CD4-positive, alpha-beta T cell treated with Interleukin-17A for 1 hour (primary cell): ENCODE measurements at regions not wholly inside any gene's neighbourhood (a gene's known extent, or its start where the extent isn't known, plus 50 kb on each side); places are given as distances from the start of the nearest gene placed in this dataset.

Experiments used
- DNase-seq: peaks from one replicate; pipeline ENCODE4 v3.0.0-alpha.2; 2020

DNA sequence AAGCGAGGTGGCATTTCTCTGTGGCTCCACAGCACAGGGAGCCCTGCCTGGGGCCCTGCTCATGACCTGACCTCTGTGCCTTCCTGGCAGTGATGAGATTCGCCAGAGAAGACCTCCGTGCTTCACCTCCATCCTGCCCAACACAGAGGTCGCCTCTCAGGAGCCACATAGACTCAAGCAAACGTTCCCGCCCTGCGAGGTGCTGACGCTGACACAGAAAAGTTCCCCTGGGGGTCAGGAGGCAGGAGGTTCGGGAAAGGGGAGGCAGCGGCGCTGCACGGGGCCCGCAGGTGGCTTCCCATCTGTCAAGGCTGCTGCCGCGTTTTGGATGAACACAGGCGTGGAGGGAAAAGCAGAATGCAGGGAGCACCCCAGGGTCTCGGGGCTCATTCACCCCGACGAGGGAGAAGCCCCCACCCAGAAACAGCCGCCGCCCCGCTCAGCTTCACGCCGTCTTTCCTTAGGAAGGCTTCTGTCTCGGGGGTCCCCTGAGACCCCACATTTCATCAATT lies 579.6 kb upstream of the SALL3 start:
- no peak for DNase-seq

DNA sequence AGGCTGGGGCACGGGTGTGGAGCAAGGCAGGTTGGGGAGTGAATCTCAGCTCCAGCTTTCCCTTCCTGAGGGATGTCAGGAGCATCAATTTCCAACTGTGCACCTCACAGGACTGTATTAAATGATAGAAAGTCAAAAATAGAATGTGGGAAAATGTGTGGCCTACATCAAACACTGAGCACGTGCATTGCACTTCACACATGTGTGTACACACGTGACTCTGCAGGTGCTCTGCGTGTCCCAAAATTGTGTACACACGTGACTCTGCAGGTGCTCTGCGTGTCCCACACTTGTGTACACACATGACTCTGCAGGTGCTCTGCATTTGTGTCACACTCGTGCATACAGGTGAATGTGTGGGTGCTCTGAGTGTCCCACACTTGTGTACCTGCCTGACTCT lies 577.2 kb upstream of the SALL3 start:
- no peak for DNase-seq

DNA sequence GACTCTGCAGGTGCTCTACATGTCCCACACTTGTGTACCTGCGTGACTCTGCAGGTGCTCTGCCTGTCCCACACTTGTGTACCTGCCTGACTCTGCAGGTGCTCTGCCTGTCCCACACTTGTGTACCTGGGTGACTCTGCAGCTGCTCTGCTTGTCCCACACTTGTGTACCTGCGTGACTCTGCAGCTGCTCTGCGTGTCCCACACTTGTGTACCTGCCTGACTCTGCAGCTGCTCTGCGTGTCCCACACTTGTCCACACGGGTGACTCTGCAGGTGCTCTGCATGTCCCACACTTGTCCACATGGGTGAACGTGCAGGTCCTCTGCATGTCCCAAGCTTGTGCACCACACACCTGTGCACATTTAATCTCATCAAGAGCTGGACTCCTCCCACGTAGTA lies 576.7 kb upstream of the SALL3 start:
- DNase-seq = no peak

DNA sequence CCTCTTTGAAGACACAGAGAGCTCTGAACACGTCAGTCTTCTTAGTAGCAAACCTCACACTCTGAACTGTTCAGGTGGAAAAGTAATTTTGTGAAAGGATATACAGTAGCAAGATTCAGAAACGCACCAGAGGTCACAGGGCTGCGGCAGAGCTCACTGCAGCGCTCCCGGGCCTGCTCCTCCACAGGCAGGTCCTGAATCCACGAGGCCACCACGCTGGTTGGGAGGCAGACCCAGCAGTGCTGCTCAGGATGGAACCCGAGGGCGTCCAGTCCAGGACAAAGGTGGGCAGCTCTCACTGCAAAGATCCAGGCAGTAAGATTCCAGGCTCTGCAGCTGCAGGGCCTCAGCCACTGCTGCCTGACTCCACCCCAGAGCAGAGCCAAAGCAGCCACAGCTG lies 576.2 kb upstream of the SALL3 start:
- DNase-seq = no peak

DNA sequence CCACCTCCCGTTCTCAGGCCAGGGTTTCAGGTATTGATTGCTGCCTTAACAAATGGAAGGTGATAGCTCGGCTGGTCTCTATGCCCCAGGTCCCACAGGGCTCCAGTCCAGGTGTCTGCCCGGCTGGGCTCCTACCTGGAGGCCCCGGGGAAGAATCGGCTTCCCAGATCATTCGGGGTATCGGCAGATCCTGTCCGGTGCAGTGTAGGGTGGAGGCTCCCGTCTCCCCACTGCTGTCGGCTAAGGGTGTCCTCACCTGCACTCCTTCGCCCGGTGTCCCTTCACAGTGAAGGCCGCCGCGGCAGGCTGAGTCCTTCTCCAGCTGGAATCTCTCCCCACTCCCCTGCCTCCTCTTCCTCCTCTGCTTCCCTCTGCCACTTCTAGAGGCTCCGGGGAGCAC lies 573.9 kb upstream of the SALL3 start:
- DNase-seq = no peak

DNA sequence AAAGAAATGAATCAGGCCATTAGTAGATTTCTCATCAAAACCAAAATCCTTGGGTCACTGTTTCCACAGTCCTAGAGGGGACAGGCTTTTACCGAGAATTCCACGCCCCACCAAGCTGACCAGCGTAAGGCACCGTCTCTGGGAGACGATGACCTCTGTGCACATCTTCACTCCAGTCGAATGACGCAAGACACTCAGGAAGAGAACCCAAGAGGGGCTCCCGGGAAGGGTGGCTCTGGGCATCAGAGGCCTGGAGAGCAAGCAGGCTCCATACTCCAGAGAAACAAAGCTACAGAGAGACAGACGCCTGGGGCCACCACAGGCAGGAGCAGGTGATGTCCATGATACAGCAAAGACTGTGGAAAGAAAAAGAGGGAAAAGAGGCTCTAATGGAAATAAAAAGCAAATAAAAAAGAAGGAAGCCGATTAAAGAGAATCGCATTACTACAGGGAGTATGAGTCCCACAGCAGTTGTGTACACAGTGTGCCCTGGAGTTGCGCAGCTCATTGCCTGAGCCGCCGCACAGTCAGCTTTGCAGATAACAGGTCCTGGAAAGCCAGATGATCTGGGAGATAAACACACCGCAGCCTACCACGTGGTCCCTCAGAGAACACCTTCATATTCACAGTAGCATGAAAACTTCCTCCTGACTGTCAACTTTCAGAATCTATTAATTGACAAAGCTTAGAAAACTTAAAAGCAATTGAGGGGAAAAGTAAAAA lies 572.7 kb upstream of the SALL3 start:
- no peak for DNase-seq

DNA sequence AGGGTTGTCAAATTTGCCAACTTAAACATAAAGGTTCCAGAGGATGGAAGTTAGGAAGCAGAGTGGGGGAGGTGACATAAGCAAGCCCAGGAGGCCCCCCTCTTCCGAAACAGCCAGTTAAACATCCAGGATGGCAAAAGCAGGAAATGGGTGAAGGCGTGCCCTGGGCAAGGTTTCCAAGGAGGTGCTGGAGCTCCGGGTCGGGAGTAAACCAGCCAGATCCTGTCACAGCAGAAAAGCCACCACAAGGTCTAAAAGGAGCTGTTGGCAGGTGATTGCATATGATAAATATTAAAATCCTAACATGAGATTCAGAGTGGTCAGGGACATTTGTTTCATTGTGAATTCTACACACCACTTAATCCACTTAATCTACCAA lies 572.2 kb upstream of the SALL3 start:
- DNase-seq = no peak

DNA sequence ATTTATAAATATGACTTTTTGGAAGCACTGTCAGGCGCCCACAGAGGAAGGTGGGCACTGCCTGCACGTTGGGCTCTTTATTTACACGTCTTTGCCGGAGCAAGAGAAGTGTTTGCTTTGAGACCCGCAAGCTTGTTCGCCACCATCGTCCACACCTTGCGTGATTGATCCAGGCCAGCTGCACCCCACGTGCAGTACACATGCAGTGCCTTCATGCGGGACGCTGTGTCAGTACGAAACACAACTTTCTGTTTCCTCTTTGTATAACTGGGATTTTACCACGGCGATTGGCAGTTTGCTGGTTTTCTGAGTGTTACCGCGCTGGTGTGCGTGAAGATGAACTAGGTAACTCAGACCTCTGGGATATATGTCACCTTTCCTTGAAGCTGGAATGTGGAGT lies 571.0 kb upstream of the SALL3 start:
- DNase-seq = no peak

DNA sequence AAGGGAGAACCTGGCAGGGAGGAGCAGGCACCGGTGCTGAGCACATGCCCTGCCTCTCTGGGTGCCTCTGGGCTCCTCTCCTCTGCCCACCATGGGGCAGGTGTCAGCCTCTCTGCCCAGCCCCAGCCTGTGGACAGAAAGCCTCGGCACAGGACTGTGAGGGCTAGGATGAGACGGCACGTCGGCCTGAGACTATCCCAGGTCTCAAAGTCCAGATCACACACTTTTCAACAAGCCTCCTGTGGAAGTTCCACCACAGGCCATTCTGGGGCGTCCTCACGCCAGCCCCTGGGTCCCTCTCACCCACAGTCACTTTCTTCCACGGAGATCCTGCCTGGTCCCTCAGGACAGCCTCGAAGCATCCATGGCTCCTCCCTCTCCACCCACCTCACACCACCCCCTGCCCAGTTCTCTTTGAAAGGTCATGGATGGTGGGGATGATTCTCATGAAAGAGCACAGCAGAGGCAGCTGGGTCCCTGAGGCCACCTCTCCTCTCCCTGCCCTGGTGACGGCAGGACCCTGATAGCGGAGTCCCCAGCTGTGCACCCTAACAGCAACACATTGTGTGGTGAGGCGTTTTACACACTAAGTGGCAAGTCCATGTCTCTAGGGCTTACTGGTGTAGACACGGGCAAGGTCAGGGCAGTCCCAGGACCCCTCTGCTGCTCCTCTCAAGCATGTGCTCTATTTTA lies 569.4 kb upstream of the SALL3 start:
- DNase-seq = no peak

DNA sequence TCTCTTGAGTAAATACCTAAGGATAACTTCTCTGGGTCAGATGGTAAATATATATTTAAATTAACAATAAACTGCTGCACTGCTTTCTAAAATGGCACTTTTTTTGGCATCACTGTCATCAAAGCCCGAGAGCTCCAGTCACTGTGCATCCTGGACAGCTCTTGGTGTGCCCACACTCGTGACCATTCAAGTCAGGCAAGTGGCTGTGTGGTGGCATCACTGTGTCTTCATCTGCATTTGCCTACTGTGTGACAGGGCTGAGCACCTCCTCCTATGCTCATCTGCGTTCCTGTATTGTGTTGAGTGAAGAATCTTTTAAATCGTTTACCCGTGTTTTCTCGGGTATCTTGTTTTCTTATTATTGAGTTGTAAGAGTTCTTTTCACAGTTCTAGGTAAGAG lies 568.1 kb upstream of the SALL3 start:
- no peak for DNase-seq

DNA sequence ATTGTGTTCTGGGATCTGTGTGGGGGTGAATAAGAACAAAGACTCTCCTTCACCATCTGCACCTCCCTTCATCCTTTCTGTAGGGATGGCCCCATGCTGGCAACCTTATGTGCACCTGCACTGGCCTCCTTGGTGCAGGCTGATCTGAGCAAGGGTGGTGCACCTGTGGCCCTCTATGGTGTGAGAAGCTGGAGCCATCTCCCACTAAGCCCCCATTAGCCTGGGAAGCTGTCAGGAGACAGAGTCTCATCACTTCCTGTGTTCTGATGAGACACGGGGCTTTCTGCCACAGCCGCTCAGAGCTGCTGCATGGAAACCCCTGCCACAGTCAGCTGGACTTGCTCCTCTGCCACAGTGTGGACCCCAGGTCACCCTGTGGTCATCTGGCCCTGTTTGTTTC lies 565.3 kb upstream of the SALL3 start:
- no peak for DNase-seq

DNA sequence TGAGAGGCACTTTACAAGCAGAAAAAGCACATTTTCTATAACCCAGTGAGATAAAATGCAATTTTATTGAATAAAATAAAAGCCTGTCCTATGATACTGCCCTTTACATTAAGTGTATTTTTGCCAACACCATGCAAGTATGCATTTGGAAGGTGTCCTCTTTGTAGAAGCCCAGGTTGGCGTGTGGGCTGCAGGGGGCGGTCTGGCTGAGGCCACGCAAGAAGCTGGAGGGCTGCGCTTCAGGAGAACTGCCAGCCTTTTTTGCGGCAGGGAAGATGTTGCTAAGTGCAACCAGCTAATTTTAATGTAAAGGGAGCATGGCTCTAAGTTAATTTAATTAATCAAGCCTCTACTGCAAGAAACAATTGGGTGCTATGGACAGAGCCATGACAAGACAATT lies 562.8 kb upstream of the SALL3 start:
- DNase-seq = no peak

DNA sequence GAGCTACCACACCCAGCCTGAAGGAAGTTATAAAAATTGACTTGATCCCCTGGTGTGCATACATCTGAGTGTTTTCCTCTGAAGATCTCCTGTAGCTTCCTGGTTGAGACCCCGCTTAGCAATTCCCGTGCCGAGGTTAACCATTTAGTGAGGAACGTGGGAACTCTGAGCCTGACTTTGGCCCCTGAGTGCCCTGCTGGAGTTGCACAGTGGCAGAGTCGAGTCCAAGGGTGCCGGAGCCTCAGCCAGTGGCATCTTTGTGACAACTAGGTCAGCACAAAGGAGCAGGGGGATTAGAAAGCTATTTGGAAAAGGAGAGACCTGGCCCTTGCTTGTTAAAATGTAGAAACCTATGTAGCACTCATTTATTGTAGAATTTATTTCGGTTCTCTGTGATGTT lies 561.2 kb upstream of the SALL3 start:
- DNase-seq = no peak

DNA sequence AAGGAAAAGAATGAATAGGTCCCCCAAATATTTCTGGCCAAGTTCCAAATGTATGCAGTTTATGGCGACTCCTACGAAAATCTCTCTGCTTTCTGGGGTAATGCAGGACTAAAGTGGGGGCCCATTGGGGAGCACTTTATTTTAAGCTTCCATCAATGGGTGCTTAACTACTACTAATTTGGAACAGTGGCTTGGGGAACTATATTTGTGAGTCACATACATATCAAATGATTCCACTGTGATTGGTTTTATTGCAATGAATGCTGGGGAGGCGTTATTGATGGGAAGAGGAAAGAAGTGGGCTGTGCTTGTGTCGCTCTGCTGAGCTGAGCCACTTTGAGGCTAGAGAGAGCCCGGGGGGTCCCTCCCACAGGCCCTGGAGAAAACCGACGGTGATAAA lies 560.4 kb upstream of the SALL3 start:
- DNase-seq = no peak

DNA sequence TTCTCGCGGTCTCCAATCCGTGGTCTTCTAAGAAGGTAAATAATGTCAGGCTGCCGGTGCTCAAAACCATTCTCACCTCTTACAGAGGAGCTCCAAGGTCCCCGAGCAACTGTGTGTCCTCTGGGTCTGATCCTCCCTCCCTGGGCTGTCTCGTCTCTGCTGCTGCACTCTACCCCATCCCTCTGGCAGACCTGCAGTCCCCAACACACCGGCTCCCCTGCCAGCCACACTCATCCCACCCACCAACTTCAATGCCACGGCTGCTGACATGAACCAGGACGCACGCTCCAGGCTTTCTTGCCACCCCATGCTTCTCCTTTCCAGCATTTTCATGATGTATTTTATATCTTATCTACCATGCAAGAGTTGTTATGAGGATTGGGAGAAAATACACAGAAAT lies 559.5 kb upstream of the SALL3 start:
- no peak for DNase-seq

DNA sequence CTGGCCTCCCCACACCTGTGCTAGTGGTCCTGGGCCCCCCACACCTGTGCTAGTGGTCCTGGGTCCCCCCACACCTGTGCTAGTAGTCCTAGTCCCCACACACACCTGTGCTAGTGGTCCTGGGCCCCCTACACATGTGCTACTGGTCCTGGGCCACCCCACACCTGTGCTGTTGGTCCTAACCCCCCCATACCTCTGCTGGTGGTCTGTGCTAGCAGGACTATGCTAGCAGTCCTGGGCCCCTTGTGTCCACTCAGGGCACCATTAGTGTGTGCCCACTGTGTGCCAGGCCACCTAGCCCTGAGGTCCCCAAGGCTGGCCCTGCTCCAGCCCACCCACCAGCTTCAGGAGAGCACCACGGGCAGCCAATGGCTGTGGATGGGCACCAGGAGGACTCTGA lies 558.2 kb upstream of the SALL3 start:
- DNase-seq = no peak

DNA sequence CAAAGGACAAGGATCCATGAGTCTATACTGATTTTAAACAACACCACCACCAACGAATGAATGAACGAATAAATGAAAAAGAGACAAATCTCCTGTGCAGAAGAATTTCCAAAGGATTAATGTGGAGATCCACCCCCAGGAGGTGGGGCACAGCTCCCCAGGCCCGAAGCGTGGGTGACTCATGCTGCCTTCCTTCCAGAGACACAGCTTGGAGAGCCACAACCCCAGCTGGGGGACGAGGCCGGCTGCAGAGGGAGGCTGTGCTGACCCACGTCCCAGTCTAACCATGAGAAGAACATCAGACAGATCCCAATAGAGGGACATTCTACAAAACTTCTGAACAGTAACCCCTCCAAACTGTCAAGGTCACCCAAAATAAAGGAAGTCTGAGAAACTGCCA lies 557.3 kb upstream of the SALL3 start:
- no peak for DNase-seq

DNA sequence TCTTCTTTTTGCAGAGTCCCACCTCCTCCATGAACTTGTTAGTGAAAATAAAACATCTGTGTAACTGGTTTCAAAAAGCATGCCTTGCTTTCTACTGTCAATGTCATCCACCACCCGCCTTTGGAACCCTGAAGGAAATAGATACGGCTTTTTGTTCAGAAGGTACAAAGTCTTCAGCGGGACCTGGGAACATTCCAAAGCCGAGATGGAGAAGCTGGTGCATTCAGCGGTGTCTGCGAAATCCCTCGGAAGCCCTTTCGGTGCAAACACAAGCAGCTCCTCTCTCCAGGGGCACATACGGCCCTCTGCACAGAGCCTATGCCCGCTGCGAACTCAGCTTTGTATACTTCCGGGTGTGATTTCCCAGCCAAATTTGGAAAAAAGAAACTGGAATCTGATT lies 555.8 kb upstream of the SALL3 start:
- DNase-seq = no peak

DNA sequence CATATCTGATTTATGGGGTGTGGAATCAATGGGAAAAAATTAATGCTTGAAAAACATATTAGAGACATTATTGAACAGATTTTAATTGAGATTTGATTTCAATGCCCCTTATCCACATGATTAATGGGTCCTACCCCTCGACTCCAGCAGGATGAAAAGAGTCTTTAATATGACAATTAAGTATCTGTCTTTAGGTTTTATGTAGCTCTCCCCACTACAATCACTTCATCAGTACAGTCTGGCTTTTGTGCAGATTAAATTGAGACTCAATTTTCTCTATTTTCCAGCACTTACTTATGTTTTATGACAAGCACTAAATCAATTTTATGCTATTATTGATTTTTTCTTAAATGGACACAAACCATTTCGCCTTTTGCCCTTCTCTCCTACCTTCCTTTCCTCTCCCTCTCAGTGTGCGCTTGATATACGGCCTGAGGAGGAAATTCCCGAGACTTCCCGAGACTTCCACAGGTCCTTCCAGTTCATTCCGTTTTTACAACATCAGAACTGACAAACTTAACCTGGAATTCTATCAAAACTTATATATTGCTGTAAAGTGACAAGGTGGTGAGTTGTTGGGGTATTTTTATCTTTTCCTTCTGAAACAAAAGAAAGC lies 555.1 kb upstream of the SALL3 start:
- no peak for DNase-seq

DNA sequence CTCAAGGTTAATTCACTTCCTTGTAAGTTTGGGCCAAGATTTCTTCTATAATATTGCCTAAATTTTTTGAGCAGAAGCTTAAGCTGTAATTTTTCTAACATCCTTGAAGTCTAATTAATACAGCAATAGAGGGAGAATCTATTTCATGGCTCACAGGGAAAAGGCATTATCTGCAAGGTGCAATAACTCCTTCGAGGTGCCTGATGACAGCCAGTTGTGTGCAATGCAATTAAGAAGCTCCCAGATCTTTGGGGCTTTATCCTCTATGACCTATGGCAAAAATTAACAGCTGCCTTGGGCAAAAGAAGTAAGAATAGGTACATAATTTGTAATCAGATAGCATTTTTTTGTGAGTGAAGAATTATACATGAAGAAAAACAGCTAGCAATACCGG lies 554.6 kb upstream of the SALL3 start:
- no peak for DNase-seq

DNA sequence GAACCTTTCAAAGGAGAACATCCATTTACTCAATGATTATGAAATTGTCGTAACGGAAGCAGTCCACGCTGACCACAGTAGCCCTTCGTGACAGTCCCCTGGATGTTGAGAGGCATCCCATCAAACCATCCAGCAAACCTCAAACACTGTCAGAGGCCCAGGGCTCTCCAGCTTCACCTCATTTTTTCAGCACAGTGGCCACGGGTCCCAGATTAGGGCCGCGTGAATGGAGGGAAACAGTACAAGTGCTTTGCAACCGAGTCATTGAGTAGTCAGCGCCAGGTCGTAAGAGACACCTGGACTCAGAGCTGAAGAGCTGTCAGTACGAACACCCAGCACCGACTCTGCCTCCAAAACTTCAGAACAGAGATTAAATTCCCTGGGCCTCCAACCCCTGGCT lies 552.5 kb upstream of the SALL3 start:
- no peak for DNase-seq

DNA sequence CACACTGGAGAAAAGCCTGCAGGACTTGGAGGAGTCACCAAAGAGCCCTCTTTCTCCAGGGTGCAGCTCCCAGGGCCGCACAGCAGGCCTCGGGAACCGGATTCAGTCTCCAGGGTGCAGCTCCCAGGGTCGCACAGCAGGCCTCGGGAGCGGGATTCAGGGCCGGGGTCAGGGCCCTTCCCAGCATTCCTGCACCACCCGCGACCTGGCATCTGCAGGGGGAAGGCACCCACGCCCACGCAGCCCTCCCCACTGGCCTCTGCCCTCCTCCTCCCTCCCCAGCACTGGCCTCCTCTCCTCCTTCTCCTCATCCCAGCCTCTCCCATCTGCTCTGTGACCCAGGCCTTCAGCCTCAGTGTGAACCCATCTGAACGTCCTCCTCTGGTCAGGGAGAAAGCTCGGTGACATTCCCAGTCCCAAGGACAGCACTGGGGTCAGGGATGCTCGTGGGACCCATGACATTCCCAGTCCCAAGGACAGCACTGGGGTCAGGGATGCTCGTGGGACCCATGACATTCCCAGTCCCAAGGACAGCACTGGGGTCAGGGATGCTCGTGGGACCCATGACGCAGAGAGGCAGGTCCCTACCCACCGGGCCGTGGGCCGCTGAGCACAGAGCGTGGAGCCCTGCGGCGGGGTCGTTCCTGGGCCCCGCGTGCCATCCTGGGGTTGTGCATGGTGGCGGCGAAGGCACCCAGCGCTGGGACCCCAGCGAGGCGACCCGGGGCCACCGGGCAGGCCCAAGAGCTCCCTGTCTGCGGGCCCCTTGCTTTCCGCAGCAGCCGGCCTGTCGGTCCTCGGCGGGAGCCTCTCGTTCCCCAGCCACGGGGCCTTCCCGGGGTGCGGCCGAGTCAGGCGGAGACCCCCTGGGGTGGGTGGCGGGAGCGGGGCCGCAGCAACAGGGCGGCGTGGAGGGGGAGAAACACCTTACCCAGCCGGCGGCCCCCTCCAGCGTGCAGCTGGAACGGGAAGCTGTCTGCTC lies 550.2 kb upstream of the SALL3 start:
- DNase-seq = no peak

DNA sequence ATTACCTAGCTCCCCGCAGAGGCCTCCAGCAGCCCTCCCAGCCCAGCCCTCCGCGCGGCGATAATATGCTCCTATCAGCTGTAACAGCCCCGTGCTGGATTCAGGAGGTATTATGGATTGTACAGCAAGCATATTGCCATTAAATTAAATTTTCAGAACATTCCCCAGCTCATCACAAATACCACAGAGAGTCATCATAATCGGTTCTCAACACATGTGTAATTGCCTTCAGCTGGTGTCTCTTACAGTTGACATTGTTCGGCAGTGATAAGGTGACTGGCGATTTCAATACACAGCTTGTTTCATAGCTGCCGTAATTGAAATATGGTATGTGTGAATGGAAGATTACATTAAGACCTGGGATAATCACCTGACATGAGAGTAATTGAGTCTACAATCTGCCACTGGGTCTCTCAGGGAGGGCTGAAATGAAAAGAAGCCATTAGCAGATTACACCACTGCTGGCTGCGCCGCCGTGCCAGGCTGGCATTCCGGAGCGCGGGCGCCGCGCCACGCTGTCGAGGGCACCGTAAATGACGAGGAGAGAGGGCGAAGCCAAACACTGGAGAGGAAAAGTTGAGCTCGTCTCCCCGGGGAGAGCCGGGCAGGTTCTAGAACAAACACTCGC lies 549.4 kb upstream of the SALL3 start:
- DNase-seq = no peak
